SJSA1 (cell line): ENCODE measurements at regions not wholly inside any gene's neighbourhood (a gene's known extent, or its start where the extent isn't known, plus 50 kb on each side); places are given as distances from the start of the nearest gene placed in this dataset.
"Not testable (repeated sequence)": the region's sequence is repeated elsewhere in the genome, so short reads cannot be mapped to it uniquely, and the experiment has no call there.

Experiments
- DNase-seq, 2 experiments: peaks; one replicate each; pipeline ENCODE4 v3.0.0-alpha.2; 2015 to 2020; ENCODE audit warnings: low spot score in 2 of 2, low read depth in 1 of 2
- H3K27ac ChIP-seq: fragments of 250-450 bp; sonication (Bioruptor Pico); 2 replicates; pipeline ENCODE4 v1.5.1; 2020; ENCODE audit warnings: mild to moderate bottlenecking, moderate library complexity
- H3K27me3 ChIP-seq: fragments of 250-450 bp; sonication (Bioruptor Pico); replicated peaks from 2 replicates; pipeline ENCODE4 v1.5.1; 2020; ENCODE audit warnings: mild to moderate bottlenecking, moderate library complexity
- H3K36me3 ChIP-seq: fragments of 250-450 bp; sonication (Bioruptor Pico); 2 replicates; pipeline ENCODE4 v1.5.1; 2020; ENCODE audit warnings: mild to moderate bottlenecking
- H3K4me1 ChIP-seq: fragments of 250-450 bp; sonication (Bioruptor Pico); replicated peaks from 2 replicates; pipeline ENCODE4 v1.6.1; 2021; ENCODE audit warnings: mild to moderate bottlenecking
- H3K4me3 ChIP-seq: fragments of 250-450 bp; sonication (Bioruptor Pico); 2 replicates; pipeline ENCODE4 v1.5.1; 2020; ENCODE audit warnings: mild to moderate bottlenecking
- H3K9me3 ChIP-seq: fragments of 250-450 bp; sonication (Bioruptor Pico); replicated peaks from 2 replicates; pipeline ENCODE4 v1.5.1; 2020; ENCODE audit warnings: mild to moderate bottlenecking

GRCh38 chr10:3660753-3661152 is 124.3 kb downstream of the KLF6 start:
- Histone ChIP-seq H3K36me3 (no peaks in the 10 kb centered on the region), H3K27me3 (no peaks in the 10 kb centered on the region), H3K27ac (no peak overlapping the region), H3K4me3 (no peak overlapping the region), H3K9me3 (no peaks in the 10 kb centered on the region), H3K4me1 (no peaks in the 10 kb centered on the region)
- no peak for DNase-seq

GRCh38 chr10:3659203-3659917 is 125.6 kb downstream of the KLF6 start:
- Histone ChIP-seq H3K36me3 (no peaks in the 10 kb centered on the region), H3K4me1 (peaks cover 3% of the 10 kb centered on the region; the same call in 1 of the 2 replicates), H3K9me3 (no peaks in the 10 kb centered on the region), H3K27ac (no peak overlapping the region), H3K27me3 (no peaks in the 10 kb centered on the region), H3K4me3 (no peak overlapping the region)
- DNase-seq: no peak

- Histone ChIP-seq H3K9me3 (no peaks in the 10 kb centered on the region), H3K4me3 (no peak overlapping the region), H3K36me3 (no peaks in the 10 kb centered on the region), H3K4me1 (peaks cover 5% of the 10 kb centered on the region; the same call in 1 of the 2 replicates), H3K27ac (no peak overlapping the region), H3K27me3 (no peaks in the 10 kb centered on the region)
- DNase-seq: no peak
These were observed 126.2 kb downstream of the KLF6 start for GRCh38 chr10:3658766-3659165.

- H3K4me1 ChIP-seq: peaks cover 5% of the 10 kb centered on the region; the same call in 1 of the 2 replicates
- no peak overlapping the region for H3K27ac ChIP-seq
- no peak overlapping the region for H3K4me3 ChIP-seq
- H3K27me3 ChIP-seq: no peaks in the 10 kb centered on the region
- no peaks in the 10 kb centered on the region for H3K36me3 ChIP-seq
- no peak for DNase-seq
- H3K9me3 ChIP-seq: no peaks in the 10 kb centered on the region
These were observed 128.8 kb downstream of the KLF6 start for GRCh38 chr10:3656214-3656613.

- peaks cover 5% of the 10 kb centered on the region; the same call in 1 of the 2 replicates for H3K4me1 ChIP-seq
These were observed 129.5 kb downstream of the KLF6 start for GRCh38 chr10:3655528-3655927.

GRCh38 chr10:3654980-3655379 is 130.0 kb downstream of the KLF6 start:
- H3K27ac ChIP-seq: no peak overlapping the region
- H3K4me3 ChIP-seq: no peak overlapping the region
- peaks cover 5% of the 10 kb centered on the region; the same call in 1 of the 2 replicates for H3K4me1 ChIP-seq
- H3K36me3 ChIP-seq: no peaks in the 10 kb centered on the region
- DNase-seq: no peak
- H3K27me3 ChIP-seq: no peaks in the 10 kb centered on the region
- H3K9me3 ChIP-seq: no peaks in the 10 kb centered on the region

More at GRCh38 chr10:3655528-3655927, 129.5 kb downstream of the KLF6 start:
- no peaks in the 10 kb centered on the region for H3K9me3 ChIP-seq
- H3K27ac ChIP-seq: no peak overlapping the region
- no peaks in the 10 kb centered on the region for H3K36me3 ChIP-seq
- no peaks in the 10 kb centered on the region for H3K27me3 ChIP-seq
- DNase-seq: no peak
- H3K4me3 ChIP-seq: no peak overlapping the region

GRCh38 chr10:3654496-3654895 is 130.5 kb downstream of the KLF6 start:
- no peak for DNase-seq

GRCh38 chr10:3653303-3653702 is 131.7 kb downstream of the KLF6 start:
- peak in 1 of 2 experiments; percentile 22 for DNase-seq
- not testable (repeated sequence) for H3K4me1 ChIP-seq, H3K36me3 ChIP-seq, H3K9me3 ChIP-seq, H3K27me3 ChIP-seq, H3K27ac ChIP-seq
- peak overlapping the region; percentile 27 for H3K4me3 ChIP-seq

More at GRCh38 chr10:3654496-3654895, 130.5 kb downstream of the KLF6 start:
- no peak overlapping the region for H3K4me3 ChIP-seq
- no peaks in the 10 kb centered on the region for H3K9me3 ChIP-seq
- H3K36me3 ChIP-seq: no peaks in the 10 kb centered on the region
- no peaks in the 10 kb centered on the region for H3K27me3 ChIP-seq
- peaks cover 5% of the 10 kb centered on the region; the same call in 1 of the 2 replicates for H3K4me1 ChIP-seq
- H3K27ac ChIP-seq: no peak overlapping the region

- no peaks in the 10 kb centered on the region for H3K27me3 ChIP-seq
- DNase-seq: peak in 1 of 2 experiments; percentile 28
- H3K36me3 ChIP-seq: no peaks in the 10 kb centered on the region
- peak overlapping the region; percentile 27 for H3K4me3 ChIP-seq
- no peaks in the 10 kb centered on the region for H3K9me3 ChIP-seq
- H3K4me1 ChIP-seq: peaks cover 5% of the 10 kb centered on the region; the same call in 1 of the 2 replicates
- H3K27ac ChIP-seq: no peak overlapping the region; the same call in 1 of the 2 replicates
These were observed 132.1 kb downstream of the KLF6 start for GRCh38 chr10:3652886-3653285.

- Histone ChIP-seq H3K4me1 (peaks cover 5% of the 10 kb centered on the region; the same call in 1 of the 2 replicates), H3K27me3 (no peaks in the 10 kb centered on the region), H3K27ac (no peak overlapping the region), H3K4me3 (no peak overlapping the region), H3K36me3 (no peaks in the 10 kb centered on the region), H3K9me3 (no peaks in the 10 kb centered on the region)
- DNase-seq: no peak
These were observed 132.9 kb downstream of the KLF6 start for GRCh38 chr10:3651969-3652653.

- Histone ChIP-seq H3K36me3 (no peaks in the 10 kb centered on the region), H3K4me1 (no peaks in the 10 kb centered on the region), H3K9me3 (no peaks in the 10 kb centered on the region), H3K4me3 (no peak overlapping the region), H3K27me3 (no peaks in the 10 kb centered on the region), H3K27ac (no peak overlapping the region)
- no peak for DNase-seq
These were observed 136.4 kb downstream of the KLF6 start for GRCh38 chr10:3648576-3648975.

GRCh38 chr10:3648170-3648569 is 136.8 kb downstream of the KLF6 start:
- H3K36me3 ChIP-seq: no peaks in the 10 kb centered on the region
- no peak overlapping the region for H3K27ac ChIP-seq
- H3K27me3 ChIP-seq: no peaks in the 10 kb centered on the region
- DNase-seq: no peak
- no peaks in the 10 kb centered on the region for H3K4me1 ChIP-seq
- H3K9me3 ChIP-seq: no peaks in the 10 kb centered on the region
- H3K4me3 ChIP-seq: no peak overlapping the region

GRCh38 chr10:3647074-3647473 is 137.9 kb downstream of the KLF6 start:
- no peak overlapping the region for H3K27ac ChIP-seq
- no peaks in the 10 kb centered on the region for H3K36me3 ChIP-seq
- no peaks in the 10 kb centered on the region for H3K9me3 ChIP-seq
- no peak for DNase-seq
- H3K4me3 ChIP-seq: no peak overlapping the region
- no peaks in the 10 kb centered on the region for H3K4me1 ChIP-seq
- no peaks in the 10 kb centered on the region for H3K27me3 ChIP-seq

GRCh38 chr10:3645406-3645805 is 139.6 kb downstream of the KLF6 start:
- DNase-seq: no peak
- no peaks in the 10 kb centered on the region for H3K4me1 ChIP-seq
- H3K27ac ChIP-seq: no peak overlapping the region
- H3K36me3 ChIP-seq: no peaks in the 10 kb centered on the region
- no peaks in the 10 kb centered on the region for H3K27me3 ChIP-seq
- no peaks in the 10 kb centered on the region for H3K9me3 ChIP-seq
- H3K4me3 ChIP-seq: no peak overlapping the region
